SK-N-SH treated with all-trans-retinoic acid at 6 μM for 48 hours (cell line): ENCODE measurements at regions not wholly inside any gene's neighbourhood (a gene's known extent, or its start where the extent isn't known, plus 50 kb on each side); places are given as distances from the start of the nearest gene placed in this dataset.

Experiments used
- ATAC-seq: fragments of 200-7000 bp; cut with Tn5 transposase; 3 replicates; pipeline ENCODE4 v1.9.1; 2020; ENCODE audit warnings: mild to moderate bottlenecking, moderate library complexity
- ARNTL ChIP-seq: fragments of 450-650 bp; formaldehyde crosslinking; IDR thresholded peaks from 2 replicates; pipeline ENCODE4 v1.5.0; 2020; ENCODE audit warnings: low read depth, mild to moderate bottlenecking, moderate library complexity, borderline replicate concordance
- BACH2 ChIP-seq: fragments of 250-450 bp; sonication (Bioruptor Pico); IDR thresholded peaks from 2 replicates; pipeline ENCODE4 v1.9.0; 2021; ENCODE audit warnings: mild to moderate bottlenecking, borderline replicate concordance
- CSDC2 ChIP-seq: fragments of 250-450 bp; sonication (Bioruptor Pico); IDR thresholded peaks from 2 replicates; pipeline ENCODE4 v1.5.0; 2020; ENCODE audit warnings: mild to moderate bottlenecking, moderate library complexity
- ESRRG ChIP-seq: fragments of 250-450 bp; sonication (Bioruptor Pico); IDR thresholded peaks from 2 replicates; pipeline ENCODE4 v1.6.1; 2021; ENCODE audit warnings: mild to moderate bottlenecking
- GLIS3 ChIP-seq: fragments of 250-450 bp; sonication (Bioruptor Pico); IDR thresholded peaks from 2 replicates; pipeline ENCODE4 v1.5.0; 2020; ENCODE audit warnings: mild to moderate bottlenecking, moderate library complexity
- ISL1 ChIP-seq: fragments of 250-450 bp; sonication (Bioruptor Pico); IDR thresholded peaks from 2 replicates; pipeline ENCODE4 v2.1.2; 2022; ENCODE audit warnings: mild to moderate bottlenecking, moderate library complexity
- OSR1 ChIP-seq: fragments of 250-450 bp; sonication (Bioruptor Pico); IDR thresholded peaks from 2 replicates; pipeline ENCODE4 v1.8.0; 2022; ENCODE audit warnings: moderate library complexity, mild to moderate bottlenecking, inconsistent platforms
- PATZ1 ChIP-seq: fragments of 250-450 bp; sonication (Bioruptor Pico); IDR thresholded peaks from 2 replicates; pipeline ENCODE4 v1.8.0; 2020; ENCODE audit warnings: mild to moderate bottlenecking, moderate library complexity, borderline replicate concordance
- PPARA ChIP-seq: fragments of 250-450 bp; sonication (Bioruptor Pico); IDR thresholded peaks from 2 replicates; pipeline ENCODE4 v1.5.0; 2020; ENCODE audit warnings: mild to moderate bottlenecking, borderline replicate concordance
- RARB ChIP-seq: fragments of 250-450 bp; sonication (Bioruptor Pico); IDR thresholded peaks from 2 replicates; pipeline ENCODE4 v1.8.0; 2021; ENCODE audit warnings: mild to moderate bottlenecking, moderate library complexity
- SNAI2 ChIP-seq: fragments of 250-450 bp; sonication (Bioruptor Pico); IDR thresholded peaks from 2 replicates; pipeline ENCODE4 v1.5.0; 2020; ENCODE audit warnings: mild to moderate bottlenecking, moderate library complexity
- TCF4 ChIP-seq: fragments of 250-450 bp; sonication (Bioruptor Pico); IDR thresholded peaks from 2 replicates; pipeline ENCODE4 v1.8.0; 2021; ENCODE audit warnings: mild to moderate bottlenecking, moderate library complexity, borderline replicate concordance
- TOX ChIP-seq: fragments of 250-450 bp; sonication (Bioruptor Pico); IDR thresholded peaks from 2 replicates; pipeline ENCODE4 v1.8.0; 2021; ENCODE audit warnings: mild to moderate bottlenecking, moderate library complexity, borderline replicate concordance
- ZC3H10 ChIP-seq: fragments of 250-450 bp; sonication (Bioruptor Pico); IDR thresholded peaks from 2 replicates; pipeline ENCODE4 v1.5.1; 2021; ENCODE audit warnings: mild to moderate bottlenecking, moderate library complexity
- ZFP3 ChIP-seq: fragments of 250-450 bp; sonication (Bioruptor Pico); IDR thresholded peaks from 2 replicates; pipeline ENCODE4 v1.5.0; 2020; ENCODE audit warnings: mild to moderate bottlenecking, moderate library complexity
- ZFP30 ChIP-seq: fragments of 450-650 bp; formaldehyde crosslinking; IDR thresholded peaks from 2 replicates; pipeline ENCODE4 v1.5.0; 2022; ENCODE audit warnings: mild to moderate bottlenecking, moderate library complexity
- ZNF565 ChIP-seq: fragments of 450-650 bp; formaldehyde crosslinking; conservative IDR thresholded peaks from 2 replicates; pipeline ENCODE4 v1.5.0; 2020; ENCODE audit warnings: low read depth, mild to moderate bottlenecking, moderate library complexity
- ZNF70 ChIP-seq: fragments of 450-650 bp; formaldehyde crosslinking; IDR thresholded peaks from 2 replicates; pipeline ENCODE4 v1.5.0; 2020; ENCODE audit warnings: mild to moderate bottlenecking, moderate library complexity
- ZNF8 ChIP-seq: fragments of 450-650 bp; formaldehyde crosslinking; IDR thresholded peaks from 2 replicates; pipeline ENCODE4 v1.5.0; 2020; ENCODE audit warnings: mild to moderate bottlenecking, moderate library complexity
- TF ChIP-seq, protein P1 (sequence below): fragments of 250-450 bp; sonication (Bioruptor Pico); IDR thresholded peaks from 2 replicates; pipeline ENCODE4 v1.5.1; 2021; ENCODE audit warnings: mild to moderate bottlenecking, moderate library complexity
- TF ChIP-seq, protein P2 (sequence below): fragments of 250-450 bp; sonication (Bioruptor Pico); IDR thresholded peaks from 2 replicates; pipeline ENCODE4 v1.8.0; 2021; ENCODE audit warnings: low read depth, mild to moderate bottlenecking, moderate library complexity, borderline replicate concordance
- TF ChIP-seq, protein P3 (sequence below): fragments of 250-450 bp; sonication (Bioruptor Pico); IDR thresholded peaks from 2 replicates; pipeline ENCODE4 v1.5.0; 2020; ENCODE audit warnings: mild to moderate bottlenecking, moderate library complexity

DNA sequence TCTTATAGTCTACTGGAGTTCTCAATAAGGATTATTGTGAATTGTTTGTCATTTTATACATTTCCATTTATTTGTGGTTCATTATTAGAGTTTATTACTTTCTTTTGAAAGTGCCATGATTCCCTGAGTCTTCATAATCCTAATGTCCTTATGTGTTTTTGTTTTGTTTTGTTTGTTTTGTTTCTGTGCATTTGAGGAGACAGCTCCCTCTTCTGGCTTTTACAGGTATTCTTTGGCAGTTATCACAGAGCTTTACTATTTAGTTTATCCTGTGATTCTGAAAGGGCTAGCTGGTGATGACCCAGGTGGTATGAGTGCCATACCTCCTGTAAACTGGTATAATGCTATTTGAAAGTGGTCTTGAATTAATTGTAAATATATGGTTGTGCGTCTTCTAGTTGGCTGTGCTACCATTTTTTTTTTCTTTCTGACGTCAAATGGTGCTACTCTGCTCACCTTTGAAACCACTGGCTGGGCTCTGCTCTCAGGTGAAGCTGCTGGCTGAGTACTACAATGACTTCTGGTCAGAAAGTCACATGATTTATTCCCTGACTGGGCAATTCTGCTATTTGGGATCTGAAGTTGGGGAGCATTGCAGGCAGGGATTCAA is 751.2 kb downstream of the JRKL start:
- peak; percentile 51; the same call in 1 of the 3 replicates for ATAC-seq
- TF ChIP-seq ISL1 (no peak), ZC3H10 (CRISPR knock-in tag) (no peak), BACH2 (CRISPR knock-in tag) (no peak), PATZ1 (CRISPR knock-in tag) (no peak), GLIS3 (CRISPR knock-in tag) (no peak), PPARA (CRISPR knock-in tag) (no peak), ESRRG (CRISPR knock-in tag) (no peak), TCF4 (no peak), TOX (CRISPR knock-in tag) (no peak), CSDC2 (CRISPR knock-in tag) (no peak), ZNF565 (CRISPR knock-in tag) (no peak), ZFP30 (no peak), ZNF8 (no peak), ZNF70 (CRISPR knock-in tag) (no peak), SNAI2 (CRISPR knock-in tag) (no peak), ARNTL (CRISPR knock-in tag) (no peak)
- TF ChIP-seq, protein P1, sequence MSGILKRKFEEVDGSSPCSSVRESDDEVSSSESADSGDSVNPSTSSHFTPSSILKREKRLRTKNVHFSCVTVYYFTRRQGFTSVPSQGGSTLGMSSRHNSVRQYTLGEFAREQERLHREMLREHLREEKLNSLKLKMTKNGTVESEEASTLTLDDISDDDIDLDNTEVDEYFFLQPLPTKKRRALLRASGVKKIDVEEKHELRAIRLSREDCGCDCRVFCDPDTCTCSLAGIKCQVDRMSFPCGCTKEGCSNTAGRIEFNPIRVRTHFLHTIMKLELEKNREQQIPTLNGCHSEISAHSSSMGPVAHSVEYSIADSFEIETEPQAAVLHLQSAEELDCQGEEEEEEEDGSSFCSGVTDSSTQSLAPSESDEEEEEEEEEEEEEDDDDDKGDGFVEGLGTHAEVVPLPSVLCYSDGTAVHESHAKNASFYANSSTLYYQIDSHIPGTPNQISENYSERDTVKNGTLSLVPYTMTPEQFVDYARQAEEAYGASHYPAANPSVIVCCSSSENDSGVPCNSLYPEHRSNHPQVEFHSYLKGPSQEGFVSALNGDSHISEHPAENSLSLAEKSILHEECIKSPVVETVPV (CRISPR knock-in tag) = no peak
- TF ChIP-seq, protein P2, sequence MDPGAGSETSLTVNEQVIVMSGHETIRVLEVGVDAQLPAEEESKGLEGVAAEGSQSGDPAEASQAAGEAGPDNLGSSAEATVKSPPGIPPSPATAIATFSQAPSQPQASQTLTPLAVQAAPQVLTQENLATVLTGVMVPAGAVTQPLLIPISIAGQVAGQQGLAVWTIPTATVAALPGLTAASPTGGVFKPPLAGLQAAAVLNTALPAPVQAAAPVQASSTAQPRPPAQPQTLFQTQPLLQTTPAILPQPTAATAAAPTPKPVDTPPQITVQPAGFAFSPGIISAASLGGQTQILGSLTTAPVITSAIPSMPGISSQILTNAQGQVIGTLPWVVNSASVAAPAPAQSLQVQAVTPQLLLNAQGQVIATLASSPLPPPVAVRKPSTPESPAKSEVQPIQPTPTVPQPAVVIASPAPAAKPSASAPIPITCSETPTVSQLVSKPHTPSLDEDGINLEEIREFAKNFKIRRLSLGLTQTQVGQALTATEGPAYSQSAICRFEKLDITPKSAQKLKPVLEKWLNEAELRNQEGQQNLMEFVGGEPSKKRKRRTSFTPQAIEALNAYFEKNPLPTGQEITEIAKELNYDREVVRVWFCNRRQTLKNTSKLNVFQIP (CRISPR knock-in tag) = no peak
- TF ChIP-seq, protein P3, sequence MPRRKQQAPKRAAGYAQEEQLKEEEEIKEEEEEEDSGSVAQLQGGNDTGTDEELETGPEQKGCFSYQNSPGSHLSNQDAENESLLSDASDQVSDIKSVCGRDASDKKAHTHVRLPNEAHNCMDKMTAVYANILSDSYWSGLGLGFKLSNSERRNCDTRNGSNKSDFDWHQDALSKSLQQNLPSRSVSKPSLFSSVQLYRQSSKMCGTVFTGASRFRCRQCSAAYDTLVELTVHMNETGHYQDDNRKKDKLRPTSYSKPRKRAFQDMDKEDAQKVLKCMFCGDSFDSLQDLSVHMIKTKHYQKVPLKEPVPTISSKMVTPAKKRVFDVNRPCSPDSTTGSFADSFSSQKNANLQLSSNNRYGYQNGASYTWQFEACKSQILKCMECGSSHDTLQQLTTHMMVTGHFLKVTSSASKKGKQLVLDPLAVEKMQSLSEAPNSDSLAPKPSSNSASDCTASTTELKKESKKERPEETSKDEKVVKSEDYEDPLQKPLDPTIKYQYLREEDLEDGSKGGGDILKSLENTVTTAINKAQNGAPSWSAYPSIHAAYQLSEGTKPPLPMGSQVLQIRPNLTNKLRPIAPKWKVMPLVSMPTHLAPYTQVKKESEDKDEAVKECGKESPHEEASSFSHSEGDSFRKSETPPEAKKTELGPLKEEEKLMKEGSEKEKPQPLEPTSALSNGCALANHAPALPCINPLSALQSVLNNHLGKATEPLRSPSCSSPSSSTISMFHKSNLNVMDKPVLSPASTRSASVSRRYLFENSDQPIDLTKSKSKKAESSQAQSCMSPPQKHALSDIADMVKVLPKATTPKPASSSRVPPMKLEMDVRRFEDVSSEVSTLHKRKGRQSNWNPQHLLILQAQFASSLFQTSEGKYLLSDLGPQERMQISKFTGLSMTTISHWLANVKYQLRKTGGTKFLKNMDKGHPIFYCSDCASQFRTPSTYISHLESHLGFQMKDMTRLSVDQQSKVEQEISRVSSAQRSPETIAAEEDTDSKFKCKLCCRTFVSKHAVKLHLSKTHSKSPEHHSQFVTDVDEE (CRISPR knock-in tag) = no peak
- TF ChIP-seq, all 23 proteins: peak for 0

- ATAC-seq = no peak
- TF ChIP-seq ZNF8 (no peak), ZC3H10 (CRISPR knock-in tag) (no peak), ZNF70 (CRISPR knock-in tag) (no peak), ISL1 (no peak), ESRRG (CRISPR knock-in tag) (no peak), TOX (CRISPR knock-in tag) (no peak)
- TF ChIP-seq, protein P1 (CRISPR knock-in tag) = no peak
Observed at GRCh38 chr11:97143463-97143862, 753.6 kb downstream of the JRKL start.

DNA sequence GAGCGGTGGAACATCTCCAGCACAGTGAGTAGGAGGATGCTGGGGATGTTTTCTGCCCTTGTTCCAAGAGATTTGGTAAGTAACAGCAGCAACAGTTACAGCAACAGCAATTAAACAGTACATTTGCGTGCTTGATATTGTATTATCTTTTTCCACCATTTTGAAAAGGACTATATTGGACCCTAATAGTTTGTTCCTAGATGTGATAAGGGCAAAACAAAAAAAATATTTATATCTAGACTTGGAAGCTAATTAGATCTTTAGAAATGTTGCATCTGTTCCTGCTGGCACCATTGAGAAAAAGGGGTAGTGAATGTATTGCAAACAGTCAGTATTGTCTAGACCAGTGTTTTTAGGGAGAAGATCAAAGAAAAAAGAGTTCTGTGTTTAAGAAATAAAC is 759.9 kb downstream of the JRKL start:
- ATAC-seq = no peak
- TF ChIP-seq TCF4 (no peak), BACH2 (CRISPR knock-in tag) (no peak), RARB (CRISPR knock-in tag) (no peak), TOX (CRISPR knock-in tag) (no peak), OSR1 (CRISPR knock-in tag) (no peak), ZFP3 (no peak), ZFP30 (no peak), GLIS3 (CRISPR knock-in tag) (no peak), ARNTL (CRISPR knock-in tag) (no peak), CSDC2 (CRISPR knock-in tag) (no peak)
- TF ChIP-seq, protein P2 (CRISPR knock-in tag) = no peak
- TF ChIP-seq, protein P3 (CRISPR knock-in tag) = no peak
- TF ChIP-seq, all 23 proteins: peak for 0
